ENCODE measurements at regions not wholly inside any gene's neighbourhood (a gene's known extent, or its start where the extent isn't known, plus 50 kb on each side); places are given as distances from the start of the nearest gene placed in this dataset.

GRCh38 chr13:96925916-96926628 is 68.2 kb downstream of the OXGR1 start:
- no peak for TF ChIP-seq GATA2 (IDR thresholded peaks at IDR 0.05; ENCODE audit: low read depth, low read length)
- no peak for TF ChIP-seq GATA3 (IDR thresholded peaks at IDR 0.05; ENCODE audit: low read depth, low read length)

Data from SH-SY5Y (cell line).